H1 (cell line): ENCODE measurements at regions not wholly inside any gene's neighbourhood (a gene's known extent, or its start where the extent isn't known, plus 50 kb on each side); places are given as distances from the start of the nearest gene placed in this dataset.

ENCODE experiments used
- CBX5 ChIP-seq: fragments of 300-800, 300-1000 bp; sonication (generic); IDR thresholded peaks from 2 replicates; pipeline ENCODE4 v1.7.1; 2016; ENCODE audit warnings: antibody characterized with exemption, low read length, low read depth
- CHD2 ChIP-seq: IDR thresholded peaks from 2 replicates; pipeline ENCODE4 v1.6.1; 2012; ENCODE audit warnings: low read length, improper control_type of control experiment
- CTCF ChIP-seq, 3 experiments: IDR thresholded peaks; 1 replicate in 2 of 3; 2 replicates in 1 of 3; pipeline versions ENCODE4 v1.5.1 to v1.6.1; 2011; ENCODE audit warnings: low read length in 3 of 3, mild to moderate bottlenecking in 3 of 3, inconsistent platforms in 2 of 3, low read depth in 1 of 3, moderate library complexity in 1 of 3; ENCODE audit not compliant: insufficient read depth in 1 of 3; ENCODE audit errors: control extremely low read depth in 1 of 3
- POLR2AphosphoS5 ChIP-seq: IDR thresholded peaks from 2 replicates; pipeline ENCODE4 v1.6.1; 2011; ENCODE audit warnings: low read depth, low read length
- RAD21 ChIP-seq, 2 experiments: IDR thresholded peaks in 1 of 2; conservative IDR thresholded peaks in 1 of 2; 2 replicates each; pipeline ENCODE4 v1.6.1; 2011; ENCODE audit warnings: low read depth in 2 of 2, low read length in 2 of 2, improper control_type of control experiment in 1 of 2, inconsistent platforms in 1 of 2, mild to moderate bottlenecking in 1 of 2, moderate library complexity in 1 of 2

GRCh38 chr18:71107244-71107643, 818.4 kb downstream of the SOCS6 start:
- no peak for TF ChIP-seq POLR2AphosphoS5
- no peak for TF ChIP-seq CTCF (IDR thresholded peaks at IDR 0.05; ENCODE audit: control extremely low read depth in 1 of 3, insufficient read depth in 1 of 3, low read depth in 1 of 3, low read length in 3 of 3)
- TF ChIP-seq CBX5: no peak
- no peak for TF ChIP-seq CHD2
- TF ChIP-seq RAD21 (IDR thresholded peaks at IDR 0.05 in 1 of 2, conservative IDR thresholded peaks at IDR 0.05 in 1 of 2; ENCODE audit: low read depth in 2 of 2, low read length in 2 of 2): no peak
